ENCODE measurements at regions not wholly inside any gene's neighbourhood (a gene's known extent, or its start where the extent isn't known, plus 50 kb on each side); places are given as distances from the start of the nearest gene placed in this dataset.

DNA sequence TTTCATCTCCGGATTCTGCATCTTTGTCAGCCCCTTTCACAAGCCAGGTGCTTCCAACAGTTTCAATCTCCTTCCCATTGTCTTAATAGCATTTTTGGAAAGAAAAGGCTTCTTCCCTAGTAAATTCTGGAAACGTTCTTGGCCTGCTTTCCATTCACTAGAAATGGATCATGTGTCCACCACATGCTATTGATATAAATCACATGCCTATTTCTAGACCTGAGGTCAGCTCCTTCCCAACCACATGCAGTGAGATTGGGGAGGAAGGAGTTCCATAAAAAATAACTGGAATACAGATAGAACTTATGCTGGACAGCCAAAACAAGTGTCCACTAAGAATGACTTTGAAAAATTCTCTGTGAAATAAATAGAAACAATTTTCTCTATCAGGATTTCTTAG is 181.6 kb upstream of the TMEM161B start:
- H3K27me3 ChIP-seq = no peaks in the 10 kb centered on the region
- 49 to 67% (median 59%) methylated on average over 2 of the region's 2 CpGs for WGBS, 4 donors
- H3K27ac ChIP-seq = no peak overlapping the region
- DNase-seq (no peak), ATAC-seq (no peak)
- no peaks in the 10 kb centered on the region for H3K36me3 ChIP-seq
- TF ChIP-seq CTCF (IDR thresholded peaks at IDR 0.05) (no peak), POLR2A (IDR thresholded peaks at IDR 0.05) (no peak)
- intact Hi-C loops (cut with DNase I) = no loop called here
- no peak overlapping the region for H3K4me3 ChIP-seq
- no peaks in the 10 kb centered on the region for H3K9me3 ChIP-seq
- H3K4me1 ChIP-seq = no peaks in the 10 kb centered on the region

GRCh38 chr5:88438006-88438405 is 169.4 kb upstream of the TMEM161B start:
- Histone ChIP-seq H3K9me3 (peaks cover 0 to 13% (median 0%) of the 10 kb centered on the region in 12 donors), H3K27me3 (no peaks in the 10 kb centered on the region), H3K36me3 (no peaks in the 10 kb centered on the region), H3K27ac (no peak overlapping the region), H3K4me1 (no peaks in the 10 kb centered on the region), H3K4me3 (no peak overlapping the region)
- 30 to 69% (median 59%) methylated on average over 1 of the region's 1 CpG for WGBS, 4 donors
- no peak for DNase-seq
- TF ChIP-seq CTCF (IDR thresholded peaks at IDR 0.05) (no peak), POLR2A (IDR thresholded peaks at IDR 0.05) (no peak)
- intact Hi-C loops (cut with DNase I) = no loop called here
- no peak for ATAC-seq

DNA sequence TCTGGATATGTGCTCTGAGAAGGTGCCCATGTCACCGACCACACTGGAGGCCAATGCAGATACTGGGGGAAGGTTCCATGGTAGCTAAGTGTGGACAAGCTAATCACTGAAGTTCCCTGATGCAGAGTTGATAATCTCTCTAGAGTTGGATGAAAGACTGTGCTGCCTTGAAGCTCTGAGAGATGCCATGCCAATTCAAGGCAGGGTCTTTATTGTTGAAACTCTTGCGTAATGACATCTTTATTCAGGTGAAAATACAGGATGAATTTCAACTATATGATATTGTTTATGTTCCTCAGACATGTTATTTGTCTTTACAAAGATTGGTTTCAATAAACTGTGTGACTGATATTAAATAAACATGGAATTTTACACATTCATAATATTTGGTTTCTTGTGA is 167.6 kb upstream of the TMEM161B start:
- Histone ChIP-seq H3K9me3 (peaks cover 0 to 13% (median 0%) of the 10 kb centered on the region in 12 donors), H3K4me1 (no peaks in the 10 kb centered on the region), H3K27me3 (no peaks in the 10 kb centered on the region), H3K36me3 (no peaks in the 10 kb centered on the region), H3K27ac (no peak overlapping the region), H3K4me3 (no peak overlapping the region)
- no peak for TF ChIP-seq CTCF (IDR thresholded peaks at IDR 0.05)
- no peak for TF ChIP-seq POLR2A (IDR thresholded peaks at IDR 0.05)
- intact Hi-C loops (cut with DNase I) = no loop called here
- DNase-seq (no peak), ATAC-seq (no peak)
- 92 to 98% (median 97%) methylated on average over 2 of the region's 2 CpGs for WGBS, 4 donors

GRCh38 chr5:88428633-88429032 is 160.0 kb upstream of the TMEM161B start:
- no peak for TF ChIP-seq POLR2A (IDR thresholded peaks at IDR 0.05)
- TF ChIP-seq CTCF (IDR thresholded peaks at IDR 0.05) = no peak
- Histone ChIP-seq H3K4me1 (no peaks in the 10 kb centered on the region), H3K36me3 (no peaks in the 10 kb centered on the region), H3K27me3 (no peaks in the 10 kb centered on the region), H3K9me3 (no peaks in the 10 kb centered on the region), H3K27ac (no peak overlapping the region), H3K4me3 (no peak overlapping the region)
- WGBS, 4 donors = 62 to 81% (median 76%) methylated on average over 1 of the region's 1 CpG
- ATAC-seq (no peak), DNase-seq (no peak)
- intact Hi-C loops (cut with DNase I) = no loop called here
